Prostate gland (tissue), 2 donors: ENCODE measurements at regions not wholly inside any gene's neighbourhood (a gene's known extent, or its start where the extent isn't known, plus 50 kb on each side); places are given as distances from the start of the nearest gene placed in this dataset.

Experiments used
- DNase-seq: peaks from one replicate; pipeline ENCODE4 v3.0.0-alpha.2; 2019; ENCODE audit warnings: low spot score
- H3K27ac ChIP-seq, 2 donors: fragments of 200-600 bp; sonication (generic); 2 replicates each; pipeline ENCODE4 v1.5.1; 2017 to 2019
- H3K27me3 ChIP-seq: fragments of 200-600 bp; sonication (generic); replicated peaks from 2 replicates; pipeline ENCODE4 v1.5.1; 2019; ENCODE audit not compliant: insufficient read depth
- H3K36me3 ChIP-seq, 2 donors: fragments of 200-600 bp; sonication (generic); 1 replicate in 1 of 2; 2 replicates in 1 of 2; pipeline versions ENCODE4 v1.5.1 to v1.8.1; 2017 to 2019
- H3K4me1 ChIP-seq: fragments of 200-600 bp; sonication (generic); replicated peaks from 2 replicates; pipeline ENCODE4 v1.5.1; 2019
- H3K4me3 ChIP-seq, 2 donors: fragments of 200-600 bp; sonication (generic); 2 replicates each; pipeline ENCODE4 v1.5.1; 2017 to 2019
- H3K9me3 ChIP-seq: fragments of 200-600 bp; sonication (generic); 2 replicates; pipeline ENCODE4 v1.5.1; 2017
- POLR2A ChIP-seq: fragments of 450-650 bp; IDR thresholded peaks from one replicate; pipeline ENCODE4 v1.6.1; 2016; ENCODE audit warnings: antibody characterized with exemption, mild to moderate bottlenecking
- POLR2AphosphoS5 ChIP-seq: sonication (generic); formaldehyde crosslinking; IDR thresholded peaks from one replicate; pipeline ENCODE4 v1.6.1; 2017; ENCODE audit warnings: antibody characterized with exemption
- WGBS: methylation state at CpG from one replicate; pipeline ENCODE4 v1.1.5; 2018; 5-methylcytosine and 5-hydroxymethylcytosine counted together
- intact Hi-C: fragments of 100-400 bp; cut with DNase I; formaldehyde crosslinking; loops from one replicate; pipeline ENCODE4 v1.14.2; 2022
- TF ChIP-seq, protein P1 (sequence below), 4 experiments: fragments of 200-600 bp in 2 of 4; fragments of 450-650 bp in 2 of 4; sonication (generic) in 2 of 4; IDR thresholded peaks; 1 replicate in 3 of 4; 2 replicates in 1 of 4; pipeline ENCODE4 v1.5.1; 2016 to 2019; ENCODE audit warnings: antibody characterized with exemption in 4 of 4, mild to moderate bottlenecking in 2 of 4, moderate library complexity in 2 of 4

DNA sequence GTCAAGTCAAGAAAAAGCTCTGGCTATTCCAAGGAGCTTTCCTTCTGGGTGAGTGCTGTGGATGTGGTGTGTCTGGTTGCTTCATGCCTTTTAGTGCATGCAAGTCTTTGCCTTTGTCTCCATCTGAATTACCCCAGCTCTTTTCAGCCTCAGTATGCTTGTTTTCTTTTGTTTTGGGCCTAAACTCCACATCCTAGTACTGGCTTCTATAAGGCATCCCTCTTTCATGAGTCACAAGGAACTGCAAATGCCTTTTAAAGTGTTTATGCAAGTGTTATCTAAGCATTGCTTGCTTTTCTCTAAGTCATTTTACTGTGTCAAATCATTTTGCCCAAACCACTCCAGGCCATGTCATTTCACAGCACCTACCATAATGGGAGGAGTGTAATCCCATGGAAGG is 132.1 kb downstream of the PLCE1 start:
- TF ChIP-seq, protein P1, sequence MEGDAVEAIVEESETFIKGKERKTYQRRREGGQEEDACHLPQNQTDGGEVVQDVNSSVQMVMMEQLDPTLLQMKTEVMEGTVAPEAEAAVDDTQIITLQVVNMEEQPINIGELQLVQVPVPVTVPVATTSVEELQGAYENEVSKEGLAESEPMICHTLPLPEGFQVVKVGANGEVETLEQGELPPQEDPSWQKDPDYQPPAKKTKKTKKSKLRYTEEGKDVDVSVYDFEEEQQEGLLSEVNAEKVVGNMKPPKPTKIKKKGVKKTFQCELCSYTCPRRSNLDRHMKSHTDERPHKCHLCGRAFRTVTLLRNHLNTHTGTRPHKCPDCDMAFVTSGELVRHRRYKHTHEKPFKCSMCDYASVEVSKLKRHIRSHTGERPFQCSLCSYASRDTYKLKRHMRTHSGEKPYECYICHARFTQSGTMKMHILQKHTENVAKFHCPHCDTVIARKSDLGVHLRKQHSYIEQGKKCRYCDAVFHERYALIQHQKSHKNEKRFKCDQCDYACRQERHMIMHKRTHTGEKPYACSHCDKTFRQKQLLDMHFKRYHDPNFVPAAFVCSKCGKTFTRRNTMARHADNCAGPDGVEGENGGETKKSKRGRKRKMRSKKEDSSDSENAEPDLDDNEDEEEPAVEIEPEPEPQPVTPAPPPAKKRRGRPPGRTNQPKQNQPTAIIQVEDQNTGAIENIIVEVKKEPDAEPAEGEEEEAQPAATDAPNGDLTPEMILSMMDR (IDR thresholded peaks at IDR 0.05): no peak
- TF ChIP-seq POLR2AphosphoS5 (no peak), POLR2A (no peak)
- intact Hi-C loops: no loop called here
- no peak overlapping the region for H3K4me3 ChIP-seq
- no peaks in the 10 kb centered on the region for H3K9me3 ChIP-seq
- no peaks in the 10 kb centered on the region for H3K27me3 ChIP-seq
- H3K36me3 ChIP-seq: no peaks in the 10 kb centered on the region
- no peak overlapping the region for H3K27ac ChIP-seq
- DNase-seq: no peak
- no peaks in the 10 kb centered on the region for H3K4me1 ChIP-seq

DNA sequence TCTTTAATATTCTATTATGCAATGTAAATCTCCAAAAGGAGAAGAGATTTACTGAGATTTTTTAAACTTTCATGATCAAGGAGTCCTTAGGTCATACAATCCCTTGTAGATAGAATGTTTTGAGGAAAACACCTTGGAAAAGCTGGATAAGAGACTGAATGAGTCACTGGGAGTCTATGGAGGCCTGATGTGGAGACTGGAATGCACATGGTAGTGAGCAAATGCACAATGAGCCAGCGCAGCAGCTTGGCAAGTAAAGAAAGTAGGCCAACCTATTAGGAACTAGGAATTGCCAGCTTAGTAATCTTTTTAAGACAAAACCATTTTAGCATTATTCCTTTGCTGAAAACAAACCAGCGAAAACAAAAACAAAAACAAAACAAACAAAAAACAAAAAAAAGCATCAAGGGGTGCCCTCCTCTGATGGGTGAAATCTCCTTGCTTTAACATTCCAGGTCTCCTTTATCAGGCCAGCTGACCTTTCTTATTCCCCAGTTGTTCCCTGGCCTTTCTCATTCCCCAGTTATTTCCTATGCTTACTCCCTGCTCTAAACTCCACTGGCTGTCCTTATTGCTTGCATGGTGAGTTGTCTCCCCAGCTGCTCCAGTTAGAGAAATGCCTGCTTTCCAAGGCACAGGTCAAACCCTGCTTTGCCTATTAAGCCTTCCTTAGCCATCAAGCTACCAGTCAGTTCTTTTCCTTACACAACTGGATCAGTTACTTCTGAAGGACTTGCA is 135.8 kb downstream of the PLCE1 start:
- Histone ChIP-seq H3K27me3 (no peaks in the 10 kb centered on the region), H3K27ac (no peak overlapping the region), H3K4me1 (no peaks in the 10 kb centered on the region), H3K9me3 (no peaks in the 10 kb centered on the region), H3K36me3 (no peaks in the 10 kb centered on the region), H3K4me3 (no peak overlapping the region)
- no peak for DNase-seq
- intact Hi-C loops: no loop called here
- WGBS: 96% methylated on average over 2 of the region's 2 CpGs
- TF ChIP-seq POLR2A (no peak), POLR2AphosphoS5 (no peak)
- TF ChIP-seq, protein P1 (IDR thresholded peaks at IDR 0.05): no peak

DNA sequence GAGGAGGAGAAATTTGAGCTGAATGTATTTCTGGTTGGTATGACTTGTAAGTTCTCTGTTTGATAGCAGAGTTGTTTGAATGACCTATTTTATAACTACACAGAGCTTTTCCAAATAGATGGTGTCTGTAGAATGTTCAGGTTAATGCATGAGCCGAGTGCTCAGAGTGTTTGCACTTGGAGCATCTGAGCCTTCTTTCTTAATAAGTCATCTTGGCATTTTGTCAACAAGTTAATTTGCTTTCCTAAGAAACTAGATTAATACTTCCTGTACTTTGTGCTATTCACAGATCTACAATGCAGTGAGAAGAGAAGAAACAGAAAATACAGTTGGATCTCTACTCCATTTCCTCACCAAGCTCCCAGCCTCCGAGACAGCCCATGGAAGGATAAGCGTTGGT is 138.2 kb downstream of the PLCE1 start:
- 8% methylated on average over 3 of the region's 3 CpGs for WGBS
- TF ChIP-seq, protein P1 (IDR thresholded peaks at IDR 0.05): no peak
- TF ChIP-seq POLR2AphosphoS5: no peak
- no peak for TF ChIP-seq POLR2A
- Histone ChIP-seq H3K27ac (no peak overlapping the region), H3K4me3 (no peak overlapping the region), H3K9me3 (no peaks in the 10 kb centered on the region), H3K4me1 (no peaks in the 10 kb centered on the region), H3K36me3 (no peaks in the 10 kb centered on the region), H3K27me3 (no peaks in the 10 kb centered on the region)
- DNase-seq: no peak
- intact Hi-C loops: no loop called here

DNA sequence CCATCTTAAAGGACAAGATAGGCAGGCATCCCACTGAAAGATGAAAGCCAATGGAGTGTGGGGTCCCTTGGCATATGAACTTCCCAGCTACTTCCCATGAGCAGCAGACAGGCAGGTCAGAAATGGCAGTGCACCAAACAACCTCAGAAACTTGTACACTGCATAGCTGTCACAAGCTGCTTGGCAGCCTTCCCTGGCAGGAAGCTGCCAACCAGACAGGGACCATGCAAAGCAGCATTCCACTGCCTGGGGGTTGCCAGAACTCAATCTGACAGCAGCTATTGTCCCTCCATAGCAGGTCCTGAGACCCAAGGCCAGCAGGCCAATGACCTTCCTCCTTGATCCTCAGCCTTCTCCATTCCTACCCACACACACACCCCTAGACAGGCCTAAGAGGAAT is 139.5 kb downstream of the PLCE1 start:
- intact Hi-C loops: no loop called here
- H3K4me1 ChIP-seq: no peaks in the 10 kb centered on the region
- no peaks in the 10 kb centered on the region for H3K27me3 ChIP-seq
- no peaks in the 10 kb centered on the region for H3K36me3 ChIP-seq
- TF ChIP-seq POLR2AphosphoS5: peak; percentile 66
- TF ChIP-seq POLR2A: no peak
- TF ChIP-seq, protein P1 (IDR thresholded peaks at IDR 0.05): no peak
- no peak overlapping the region for H3K27ac ChIP-seq
- H3K9me3 ChIP-seq: no peaks in the 10 kb centered on the region
- peak; percentile 80 for DNase-seq
- H3K4me3 ChIP-seq: no peak overlapping the region

DNA sequence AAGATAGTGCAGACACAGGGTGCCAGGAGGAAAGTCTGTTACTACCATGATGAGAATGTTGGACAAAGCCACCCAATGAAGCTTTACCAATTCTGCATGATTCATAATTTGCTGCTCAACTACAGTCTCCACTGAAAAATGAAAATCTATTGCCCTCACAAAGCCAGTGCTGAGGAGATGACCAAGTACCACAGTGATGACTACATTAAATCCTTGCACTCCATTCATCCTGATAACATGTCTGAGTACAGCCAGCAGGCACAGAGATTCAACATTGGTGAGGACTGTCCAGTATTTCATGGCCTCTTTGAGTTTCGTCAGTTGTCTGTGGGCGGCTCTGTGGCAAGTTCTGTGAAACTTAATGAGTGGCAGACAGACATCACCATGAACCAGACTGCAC is 144.0 kb downstream of the PLCE1 start:
- Histone ChIP-seq H3K36me3 (no peaks in the 10 kb centered on the region), H3K27me3 (no peaks in the 10 kb centered on the region), H3K4me3 (no peak overlapping the region), H3K4me1 (no peaks in the 10 kb centered on the region), H3K27ac (no peak overlapping the region), H3K9me3 (no peaks in the 10 kb centered on the region)
- no peak for DNase-seq
- WGBS: 95% methylated on average over 2 of the region's 2 CpGs
- TF ChIP-seq POLR2AphosphoS5 (no peak), POLR2A (no peak)
- TF ChIP-seq, protein P1 (IDR thresholded peaks at IDR 0.05): no peak
- intact Hi-C loops: no loop called here
